Gastrocnemius medialis (tissue), 4 donors: ENCODE measurements at regions not wholly inside any gene's neighbourhood (a gene's known extent, or its start where the extent isn't known, plus 50 kb on each side); places are given as distances from the start of the nearest gene placed in this dataset.

Source experiments
- POLR2A ChIP-seq, 2 donors: fragments of 450-650 bp; IDR thresholded peaks; one replicate each; pipeline ENCODE4 v1.6.1; 2017; ENCODE audit warnings: antibody characterized with exemption in 2 of 2, mild to moderate bottlenecking in 2 of 2, moderate library complexity in 2 of 2
- TF ChIP-seq, protein P1 (sequence below), 5 experiments: fragments of 450-650 bp in 3 of 5; fragments of 200-600 bp in 2 of 5; sonication (generic) in 2 of 5; IDR thresholded peaks in 4 of 5; conservative IDR thresholded peaks in 1 of 5; 1 replicate in 4 of 5; 2 replicates in 1 of 5; pipeline ENCODE4 v1.5.1; 2016 to 2019; ENCODE audit warnings: antibody characterized with exemption in 5 of 5, mild to moderate bottlenecking in 3 of 5, moderate library complexity in 3 of 5

- TF ChIP-seq, protein P1, sequence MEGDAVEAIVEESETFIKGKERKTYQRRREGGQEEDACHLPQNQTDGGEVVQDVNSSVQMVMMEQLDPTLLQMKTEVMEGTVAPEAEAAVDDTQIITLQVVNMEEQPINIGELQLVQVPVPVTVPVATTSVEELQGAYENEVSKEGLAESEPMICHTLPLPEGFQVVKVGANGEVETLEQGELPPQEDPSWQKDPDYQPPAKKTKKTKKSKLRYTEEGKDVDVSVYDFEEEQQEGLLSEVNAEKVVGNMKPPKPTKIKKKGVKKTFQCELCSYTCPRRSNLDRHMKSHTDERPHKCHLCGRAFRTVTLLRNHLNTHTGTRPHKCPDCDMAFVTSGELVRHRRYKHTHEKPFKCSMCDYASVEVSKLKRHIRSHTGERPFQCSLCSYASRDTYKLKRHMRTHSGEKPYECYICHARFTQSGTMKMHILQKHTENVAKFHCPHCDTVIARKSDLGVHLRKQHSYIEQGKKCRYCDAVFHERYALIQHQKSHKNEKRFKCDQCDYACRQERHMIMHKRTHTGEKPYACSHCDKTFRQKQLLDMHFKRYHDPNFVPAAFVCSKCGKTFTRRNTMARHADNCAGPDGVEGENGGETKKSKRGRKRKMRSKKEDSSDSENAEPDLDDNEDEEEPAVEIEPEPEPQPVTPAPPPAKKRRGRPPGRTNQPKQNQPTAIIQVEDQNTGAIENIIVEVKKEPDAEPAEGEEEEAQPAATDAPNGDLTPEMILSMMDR (IDR thresholded peaks at IDR 0.05 in 4 of 5, conservative IDR thresholded peaks at IDR 0.05 in 1 of 5): no peak
- TF ChIP-seq POLR2A (IDR thresholded peaks at IDR 0.05): no peak
Measured at GRCh38 chr3:25091934-25092333, 336.1 kb upstream of the RARB start.
